Gastroesophageal sphincter (tissue), 3 donors: ENCODE measurements at regions not wholly inside any gene's neighbourhood (a gene's known extent, or its start where the extent isn't known, plus 50 kb on each side); places are given as distances from the start of the nearest gene placed in this dataset.

Source experiments
- CTCF ChIP-seq, 4 experiments: fragments of 200-600 bp in 2 of 4; fragments of 450-650 bp in 2 of 4; sonication (generic) in 1 of 4; IDR thresholded peaks; one replicate each; pipeline ENCODE4 v1.5.1; 2017 to 2019; ENCODE audit warnings: antibody characterized with exemption in 4 of 4, mild to moderate bottlenecking in 2 of 4, moderate library complexity in 2 of 4
- EP300 ChIP-seq: sonication (generic); formaldehyde crosslinking; IDR thresholded peaks from one replicate; pipeline ENCODE4 v1.6.1; 2017; ENCODE audit warnings: antibody characterized with exemption, mild to moderate bottlenecking
- POLR2A ChIP-seq, 2 donors: fragments of 450-650 bp; IDR thresholded peaks; one replicate each; pipeline ENCODE4 v1.6.1; 2017; ENCODE audit warnings: antibody characterized with exemption in 2 of 2, mild to moderate bottlenecking in 2 of 2, moderate library complexity in 1 of 2
- POLR2AphosphoS5 ChIP-seq: sonication (generic); formaldehyde crosslinking; IDR thresholded peaks from one replicate; pipeline ENCODE4 v1.6.1; 2017; ENCODE audit warnings: antibody characterized with exemption

GRCh38 chr2:198238429-198238828, 434.0 kb downstream of the PLCL1 start:
- no peak for TF ChIP-seq POLR2A (IDR thresholded peaks at IDR 0.05)
- no peak for TF ChIP-seq CTCF (IDR thresholded peaks at IDR 0.05)
- no peak for TF ChIP-seq EP300
- TF ChIP-seq POLR2AphosphoS5 = no peak
